Activated CD8-positive, alpha-beta T cell treated with anti-CD3 and anti-CD28 coated beads, Interleukin-2, amount 10 ng/mL, durations not matched to agents 7 days and 5 days (primary cell): ENCODE measurements at regions not wholly inside any gene's neighbourhood (a gene's known extent, or its start where the extent isn't known, plus 50 kb on each side); places are given as distances from the start of the nearest gene placed in this dataset.

ENCODE experiments used
- ATAC-seq: fragments of 150-1000 bp; cut with Tn5 transposase; one replicate; pipeline ENCODE4 v1.10.0; 2021; ENCODE audit warnings: moderate library complexity
- CTCF ChIA-PET: fragments of 350-600 bp; sonication (Branson Sonifier 250); formaldehyde crosslinking; loops from one replicate; lab custom pipeline; 2021; ENCODE audit warnings: antibody characterized with exemption; lab: Charles Lee
- POLR2A ChIA-PET: fragments of 350-600 bp; sonication (Branson Sonifier 250); formaldehyde crosslinking; loops from one replicate; lab custom pipeline; 2021; ENCODE audit warnings: antibody characterized with exemption; lab: Charles Lee
- DNase-seq: peaks from one replicate; pipeline ENCODE4 v3.0.0-alpha.2; 2020
- H3K27ac Mint-ChIP-seq: one replicate; pipeline ENCODE4 v1.8.0; 2021; ENCODE audit warnings: mild to moderate bottlenecking, mixed read lengths
- H3K27me3 Mint-ChIP-seq: one replicate; pipeline ENCODE4 v1.8.0; 2021; ENCODE audit warnings: low read depth, mixed read lengths
- H3K36me3 Mint-ChIP-seq: one replicate; pipeline ENCODE4 v1.8.0; 2021; ENCODE audit warnings: low read depth, mixed read lengths
- H3K4me1 Mint-ChIP-seq: one replicate; pipeline ENCODE4 v1.8.0; 2021; ENCODE audit warnings: low read depth, mixed read lengths
- H3K4me3 Mint-ChIP-seq: one replicate; pipeline ENCODE4 v1.8.0; 2021; ENCODE audit warnings: mild to moderate bottlenecking, mixed read lengths
- H3K9me3 Mint-ChIP-seq: one replicate; pipeline ENCODE4 v1.8.0; 2022; ENCODE audit warnings: mixed read lengths; ENCODE audit not compliant: insufficient read depth

GRCh38 chr2:238725298-238725697 is 122.6 kb upstream of the TWIST2 start:
- DNase-seq (no peak), ATAC-seq (no peak)
- H3K27me3 Mint-ChIP-seq, result no peaks in the 10 kb centered on the region
- POLR2A ChIA-PET, result no interaction called here
- H3K9me3 Mint-ChIP-seq, result no peaks in the 10 kb centered on the region
- no peaks in the 10 kb centered on the region for H3K36me3 Mint-ChIP-seq
- no peaks in the 10 kb centered on the region for H3K4me1 Mint-ChIP-seq
- H3K27ac Mint-ChIP-seq, result no peak overlapping the region
- CTCF ChIA-PET, result no interaction called here
- no peak overlapping the region for H3K4me3 Mint-ChIP-seq

DNA sequence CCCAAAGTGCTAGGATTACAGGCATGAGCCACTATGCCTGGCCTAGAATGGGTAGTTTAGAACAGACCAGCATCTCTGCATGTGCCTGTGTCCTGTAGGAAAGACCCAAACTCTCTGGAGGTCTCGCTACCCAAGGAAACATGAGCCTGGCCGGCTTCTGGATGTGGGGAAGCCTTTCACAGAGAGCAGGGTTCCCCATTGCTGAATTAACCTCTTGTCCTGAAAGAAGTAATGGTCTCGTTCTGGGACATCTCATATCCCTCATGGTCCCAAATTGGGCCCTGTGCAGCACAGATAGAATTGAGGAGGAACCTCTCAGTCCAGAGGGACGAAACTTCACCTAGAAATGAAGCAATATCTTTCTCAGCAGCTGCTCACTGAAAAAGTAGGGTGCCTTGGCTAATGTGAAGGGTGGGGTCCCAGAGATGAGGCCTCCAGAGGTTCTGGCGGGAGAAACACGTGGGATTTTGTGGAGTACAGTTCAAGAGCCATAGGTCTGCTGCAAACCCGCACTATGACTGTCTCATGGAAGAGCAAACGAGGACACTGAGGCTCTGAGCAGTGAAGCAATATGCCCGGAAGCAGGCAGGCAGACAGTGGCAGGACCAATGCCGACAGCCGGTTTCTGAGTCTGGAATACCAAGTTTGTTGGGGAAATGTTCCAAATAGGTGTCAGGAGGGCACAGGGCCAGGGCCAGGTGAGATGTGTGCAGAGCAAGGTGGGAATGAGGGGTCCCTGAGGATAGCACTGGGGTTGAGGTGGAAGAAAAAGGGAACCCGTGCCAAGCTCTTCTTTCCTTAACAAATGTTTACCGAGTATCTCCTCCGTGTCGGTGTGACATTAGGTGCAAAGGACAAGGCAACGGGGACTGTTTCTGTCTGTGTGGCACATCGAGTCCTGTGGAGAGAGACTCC is 121.0 kb upstream of the TWIST2 start:
- H3K27me3 Mint-ChIP-seq, result peaks cover 2% of the 10 kb centered on the region
- no peaks in the 10 kb centered on the region for H3K36me3 Mint-ChIP-seq
- H3K27ac Mint-ChIP-seq, result no peak overlapping the region
- ChIA-PET CTCF (no interaction called here), POLR2A (no interaction called here)
- H3K9me3 Mint-ChIP-seq, result no peaks in the 10 kb centered on the region
- ATAC-seq, result no peak
- DNase-seq, result no peak
- H3K4me3 Mint-ChIP-seq, result no peak overlapping the region
- H3K4me1 Mint-ChIP-seq, result no peaks in the 10 kb centered on the region

DNA sequence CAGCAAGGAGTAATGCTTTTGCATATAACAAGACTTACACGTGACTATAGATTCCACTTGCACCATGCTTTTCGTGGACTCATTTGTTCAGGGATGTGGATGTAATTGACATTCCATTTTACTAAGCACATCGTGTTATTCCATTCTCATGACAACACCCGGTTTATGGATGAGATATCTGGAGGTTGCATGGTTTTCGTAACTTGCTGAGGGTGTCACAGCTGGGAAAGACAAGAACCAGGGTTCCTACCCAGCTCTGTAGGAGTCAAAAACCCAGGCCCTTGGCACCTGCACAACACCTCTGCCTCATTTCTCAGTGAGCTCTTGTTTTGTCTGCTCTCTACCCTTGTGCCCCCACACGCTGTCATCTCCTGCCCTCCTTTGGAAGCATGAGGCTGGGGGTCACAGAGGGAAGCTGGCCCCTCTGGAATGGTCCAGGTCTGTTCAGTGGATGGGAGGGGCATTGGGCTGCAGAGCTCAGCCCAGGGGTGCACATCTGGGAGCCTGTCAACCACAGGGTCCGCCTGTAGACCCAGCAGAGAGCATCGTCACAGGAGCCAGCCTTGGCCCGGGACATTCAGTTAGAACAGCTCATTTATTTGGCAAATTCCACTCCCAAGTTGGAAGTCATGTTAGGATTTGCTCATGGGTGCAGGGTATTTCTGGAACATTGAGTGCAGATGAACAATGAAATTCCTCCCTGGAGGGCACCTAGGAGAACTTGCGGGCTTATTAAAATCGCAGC is 120.1 kb upstream of the TWIST2 start:
- no peak overlapping the region for H3K27ac Mint-ChIP-seq
- CTCF ChIA-PET, result no interaction called here

GRCh38 chr2:238728330-238729260 is 119.3 kb upstream of the TWIST2 start:
- Mint-ChIP-seq H3K27me3 (peaks cover 5% of the 10 kb centered on the region), H3K4me3 (no peak overlapping the region), H3K4me1 (no peaks in the 10 kb centered on the region), H3K36me3 (no peaks in the 10 kb centered on the region), H3K9me3 (no peaks in the 10 kb centered on the region), H3K27ac (no peak overlapping the region)
- DNase-seq (no peak), ATAC-seq (no peak)
- ChIA-PET POLR2A (no interaction called here), CTCF (no interaction called here)

More for the DNA sequence above, 120.1 kb upstream of the TWIST2 start:
- Mint-ChIP-seq H3K36me3 (no peaks in the 10 kb centered on the region), H3K4me3 (no peak overlapping the region), H3K27me3 (peaks cover 2% of the 10 kb centered on the region), H3K9me3 (no peaks in the 10 kb centered on the region), H3K4me1 (no peaks in the 10 kb centered on the region)
- POLR2A ChIA-PET, result no interaction called here
- ATAC-seq (no peak), DNase-seq (no peak)

- DNase-seq, result no peak
- POLR2A ChIA-PET, result no interaction called here
- no peak for ATAC-seq
These were observed 118.5 kb upstream of the TWIST2 start for GRCh38 chr2:238729261-238729935.

GRCh38 chr2:238730001-238730669 is 117.8 kb upstream of the TWIST2 start:
- H3K27ac Mint-ChIP-seq, result no peak overlapping the region
- no peak for ATAC-seq
- DNase-seq, result no peak
- no peaks in the 10 kb centered on the region for H3K9me3 Mint-ChIP-seq
- H3K27me3 Mint-ChIP-seq, result peaks cover 5% of the 10 kb centered on the region
- H3K4me3 Mint-ChIP-seq, result no peak overlapping the region
- H3K36me3 Mint-ChIP-seq, result no peaks in the 10 kb centered on the region
- no peaks in the 10 kb centered on the region for H3K4me1 Mint-ChIP-seq
- ChIA-PET POLR2A (no interaction called here), CTCF (no interaction called here)

More at GRCh38 chr2:238729261-238729935, 118.5 kb upstream of the TWIST2 start:
- H3K27ac Mint-ChIP-seq, result no peak overlapping the region
- H3K36me3 Mint-ChIP-seq, result no peaks in the 10 kb centered on the region
- CTCF ChIA-PET, result no interaction called here
- H3K9me3 Mint-ChIP-seq, result no peaks in the 10 kb centered on the region
- no peaks in the 10 kb centered on the region for H3K4me1 Mint-ChIP-seq
- peaks cover 5% of the 10 kb centered on the region for H3K27me3 Mint-ChIP-seq
- H3K4me3 Mint-ChIP-seq, result no peak overlapping the region

DNA sequence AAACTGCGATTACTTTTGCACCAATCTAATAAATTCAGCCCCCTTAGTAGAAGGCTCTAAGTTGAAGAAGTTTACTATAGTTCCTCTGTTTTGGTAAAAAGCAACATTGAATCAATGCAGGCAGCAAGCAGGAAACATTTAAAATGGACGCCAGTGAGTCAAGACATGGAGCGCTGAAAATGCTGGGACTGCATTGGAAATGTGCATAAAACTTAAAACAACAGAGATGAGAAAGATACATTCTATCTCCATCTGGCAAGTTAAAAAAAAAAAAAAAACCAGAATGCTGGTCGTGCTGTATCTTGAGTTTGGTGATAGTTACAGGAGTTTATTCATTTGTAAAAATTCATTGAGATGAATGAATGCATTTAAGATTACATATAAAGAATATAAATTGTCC is 117.0 kb upstream of the TWIST2 start:
- Mint-ChIP-seq H3K36me3 (no peaks in the 10 kb centered on the region), H3K4me3 (no peak overlapping the region), H3K9me3 (no peaks in the 10 kb centered on the region), H3K4me1 (no peaks in the 10 kb centered on the region), H3K27me3 (peaks cover 7% of the 10 kb centered on the region), H3K27ac (no peak overlapping the region)
- DNase-seq (no peak), ATAC-seq (no peak)
- ChIA-PET POLR2A (no interaction called here), CTCF (no interaction called here)

GRCh38 chr2:238731961-238732360 is 115.9 kb upstream of the TWIST2 start:
- ChIA-PET POLR2A (no interaction called here), CTCF (interaction anchor here (0.8 kb wide), 1 partner anchor 10 kb away, joined by 3 read pairs; no protein-coding TSS in a partner anchor)
- Mint-ChIP-seq H3K4me1 (no peaks in the 10 kb centered on the region), H3K9me3 (no peaks in the 10 kb centered on the region), H3K27me3 (peaks cover 7% of the 10 kb centered on the region), H3K4me3 (no peak overlapping the region), H3K36me3 (no peaks in the 10 kb centered on the region), H3K27ac (no peak overlapping the region)
- ATAC-seq (no peak), DNase-seq (no peak)

DNA sequence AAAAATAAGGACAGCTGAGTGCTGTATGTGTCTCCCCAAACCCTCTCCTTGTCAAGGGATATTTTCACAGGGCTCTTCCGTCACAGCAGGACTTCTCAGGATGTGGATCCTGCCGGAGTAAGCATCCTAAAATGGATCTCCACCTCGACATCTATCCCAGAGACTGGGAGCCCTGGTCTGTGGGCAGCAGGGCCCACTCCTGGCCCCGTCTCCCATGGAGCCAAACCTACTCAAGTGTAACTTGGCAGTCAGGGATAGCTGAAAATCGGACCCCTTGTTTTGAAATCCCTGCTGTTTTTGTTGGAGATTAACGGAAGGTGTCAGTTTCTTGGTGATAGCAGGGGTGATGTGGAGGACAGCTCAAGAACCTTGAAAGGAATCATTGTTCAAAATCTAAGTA is 109.0 kb upstream of the TWIST2 start:
- ATAC-seq, result no peak
- Mint-ChIP-seq H3K36me3 (no peaks in the 10 kb centered on the region), H3K27ac (no peak overlapping the region), H3K9me3 (no peaks in the 10 kb centered on the region), H3K4me1 (no peaks in the 10 kb centered on the region), H3K4me3 (no peak overlapping the region), H3K27me3 (peaks cover 11% of the 10 kb centered on the region)
- DNase-seq, result no peak
- CTCF ChIA-PET, result no interaction called here
- POLR2A ChIA-PET, result no interaction called here

- H3K36me3 Mint-ChIP-seq, result no peaks in the 10 kb centered on the region
- DNase-seq (no peak), ATAC-seq (no peak)
- H3K27me3 Mint-ChIP-seq, result peaks cover 14% of the 10 kb centered on the region
- H3K27ac Mint-ChIP-seq, result no peak overlapping the region
- CTCF ChIA-PET, result no interaction called here
- no peaks in the 10 kb centered on the region for H3K4me1 Mint-ChIP-seq
- H3K4me3 Mint-ChIP-seq, result no peak overlapping the region
- POLR2A ChIA-PET, result no interaction called here
- H3K9me3 Mint-ChIP-seq, result no peaks in the 10 kb centered on the region
These were observed 108.2 kb upstream of the TWIST2 start for GRCh38 chr2:238739668-238740067.

DNA sequence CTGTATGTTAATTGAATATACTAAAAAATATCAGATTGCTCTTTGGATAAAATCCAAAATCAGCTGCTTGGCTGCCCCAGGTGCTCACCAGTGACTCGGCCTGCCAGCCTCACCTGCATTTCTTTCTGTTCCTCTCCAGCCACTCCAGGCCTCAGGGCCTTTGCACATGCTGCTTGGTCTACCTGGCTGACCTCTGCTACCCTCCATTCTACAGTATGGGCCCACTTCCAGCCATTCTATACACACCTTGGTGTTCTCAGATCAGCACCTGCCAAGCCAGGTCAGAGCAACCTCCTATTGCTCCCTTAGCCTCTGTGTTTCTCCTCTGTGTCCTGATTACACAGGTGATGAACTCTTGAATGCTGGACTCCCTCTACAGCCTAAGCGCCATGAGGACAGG is 106.6 kb upstream of the TWIST2 start:
- Mint-ChIP-seq H3K27ac (no peak overlapping the region), H3K4me3 (no peak overlapping the region), H3K4me1 (no peaks in the 10 kb centered on the region), H3K36me3 (no peaks in the 10 kb centered on the region), H3K9me3 (no peaks in the 10 kb centered on the region), H3K27me3 (peaks cover 11% of the 10 kb centered on the region)
- CTCF ChIA-PET, result no interaction called here
- DNase-seq (no peak), ATAC-seq (no peak)
- POLR2A ChIA-PET, result no interaction called here
